ENCODE measurements at regions not wholly inside any gene's neighbourhood (a gene's known extent, or its start where the extent isn't known, plus 50 kb on each side); places are given as distances from the start of the nearest gene placed in this dataset.

DNA sequence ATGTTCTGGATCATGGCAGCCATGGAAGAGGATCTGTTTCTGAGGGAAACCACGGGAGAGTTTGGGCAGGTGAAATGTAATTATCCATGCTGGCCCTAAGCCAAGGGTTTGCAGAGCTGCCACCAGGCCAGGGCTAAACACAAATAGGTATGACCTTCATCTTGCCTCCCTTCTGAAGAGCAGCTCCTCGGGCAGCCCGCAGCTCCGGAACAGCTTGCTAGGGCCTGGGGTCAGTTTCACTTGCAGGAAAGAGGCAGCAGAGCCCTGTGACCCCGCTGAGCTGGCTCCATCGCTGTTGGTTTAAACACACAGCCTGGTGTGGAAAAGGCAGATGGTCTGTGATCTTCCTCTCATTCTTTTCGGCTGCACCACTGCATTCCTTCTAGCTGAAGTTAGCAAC, 141.4 kb downstream of the TMEM38B start:
- no peaks in the 10 kb centered on the region for H3K9me3 Mint-ChIP-seq (ENCODE audit: unreplicated experiment)
- Histone ChIP-seq H3K36me3 (ENCODE audit: control insufficient read depth, insufficient read depth, low read length) (no peaks in the 10 kb centered on the region), H3K27me3 (replicated peaks; ENCODE audit: control insufficient read depth, insufficient read depth, low read length) (no peaks in the 10 kb centered on the region), H3K9me3 (no peaks in the 10 kb centered on the region), H3K4me1 (no peaks in the 10 kb centered on the region), H3K4me3 (ENCODE audit: low read depth, low read length) (no peak overlapping the region)
- H3K4me1 Mint-ChIP-seq (ENCODE audit: low read depth, unreplicated experiment): peaks cover 7% of the 10 kb centered on the region
- ChIA-PET POLR2A (no interaction called here), CTCF (no interaction called here)
- H3K27me3 Mint-ChIP-seq (ENCODE audit: insufficient read depth, unreplicated experiment): no peaks in the 10 kb centered on the region
- H3K27ac Mint-ChIP-seq (ENCODE audit: unreplicated experiment): no peak overlapping the region
- no peak for DNase-seq
- H3K4me3 Mint-ChIP-seq (ENCODE audit: unreplicated experiment): no peak overlapping the region
- H3K36me3 Mint-ChIP-seq (ENCODE audit: insufficient read depth, unreplicated experiment): no peaks in the 10 kb centered on the region
- TF ChIP-seq, protein P1, sequence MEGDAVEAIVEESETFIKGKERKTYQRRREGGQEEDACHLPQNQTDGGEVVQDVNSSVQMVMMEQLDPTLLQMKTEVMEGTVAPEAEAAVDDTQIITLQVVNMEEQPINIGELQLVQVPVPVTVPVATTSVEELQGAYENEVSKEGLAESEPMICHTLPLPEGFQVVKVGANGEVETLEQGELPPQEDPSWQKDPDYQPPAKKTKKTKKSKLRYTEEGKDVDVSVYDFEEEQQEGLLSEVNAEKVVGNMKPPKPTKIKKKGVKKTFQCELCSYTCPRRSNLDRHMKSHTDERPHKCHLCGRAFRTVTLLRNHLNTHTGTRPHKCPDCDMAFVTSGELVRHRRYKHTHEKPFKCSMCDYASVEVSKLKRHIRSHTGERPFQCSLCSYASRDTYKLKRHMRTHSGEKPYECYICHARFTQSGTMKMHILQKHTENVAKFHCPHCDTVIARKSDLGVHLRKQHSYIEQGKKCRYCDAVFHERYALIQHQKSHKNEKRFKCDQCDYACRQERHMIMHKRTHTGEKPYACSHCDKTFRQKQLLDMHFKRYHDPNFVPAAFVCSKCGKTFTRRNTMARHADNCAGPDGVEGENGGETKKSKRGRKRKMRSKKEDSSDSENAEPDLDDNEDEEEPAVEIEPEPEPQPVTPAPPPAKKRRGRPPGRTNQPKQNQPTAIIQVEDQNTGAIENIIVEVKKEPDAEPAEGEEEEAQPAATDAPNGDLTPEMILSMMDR (IDR thresholded peaks at IDR 0.05; ENCODE audit: insufficient read depth in 1 of 2, low read depth in 1 of 2, low read length in 1 of 2, severe bottlenecking in 1 of 2, unreplicated experiment in 1 of 2): no peak
- BruUV-seq (replicated peaks): no TSS peak
- intact Hi-C loops (cut with micrococcal nuclease; ENCODE audit: unreplicated experiment): no loop called here

DNA sequence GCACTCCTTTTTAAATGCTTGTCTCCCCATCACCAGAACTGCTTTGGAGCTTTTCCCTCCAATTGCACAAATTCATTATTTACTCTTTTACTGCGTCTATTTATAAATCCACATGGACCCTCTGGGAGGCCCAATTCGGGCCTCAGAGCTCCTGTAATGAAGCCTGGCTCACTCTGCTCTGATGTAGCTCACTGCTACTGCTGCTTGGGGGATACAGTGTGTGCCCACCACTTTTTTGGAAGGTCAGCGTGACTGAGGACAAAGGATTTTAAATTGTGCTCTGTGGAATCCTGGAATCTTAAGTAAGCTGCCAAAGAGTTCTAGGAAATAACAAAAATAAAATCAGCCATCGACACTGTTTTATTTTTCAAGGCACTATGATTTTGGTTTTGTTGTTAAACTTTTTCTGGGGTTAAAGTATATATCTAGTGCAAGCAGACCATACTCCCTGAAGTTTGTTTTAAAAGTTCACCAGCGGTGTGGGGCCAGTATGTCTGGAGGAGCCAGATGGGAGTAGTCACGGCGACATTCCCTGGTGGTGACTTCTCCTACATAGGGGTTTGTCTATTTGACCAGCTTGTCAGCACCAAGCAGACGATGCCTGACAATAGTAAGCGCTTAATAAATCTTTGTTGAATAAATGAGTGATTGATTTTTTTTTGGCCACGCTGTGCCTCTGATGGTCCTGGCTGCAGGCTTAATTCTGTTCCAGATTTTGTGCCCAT, 142.8 kb downstream of the TMEM38B start:
- DNase-seq: no peak
- BruUV-seq (replicated peaks): no TSS peak
- CTCF ChIA-PET: no interaction called here
- Mint-ChIP-seq H3K36me3 (ENCODE audit: insufficient read depth, unreplicated experiment) (no peaks in the 10 kb centered on the region), H3K27me3 (ENCODE audit: insufficient read depth, unreplicated experiment) (no peaks in the 10 kb centered on the region), H3K9me3 (ENCODE audit: unreplicated experiment) (no peaks in the 10 kb centered on the region), H3K4me3 (ENCODE audit: unreplicated experiment) (no peak overlapping the region), H3K4me1 (ENCODE audit: low read depth, unreplicated experiment) (peaks cover 7% of the 10 kb centered on the region), H3K27ac (ENCODE audit: unreplicated experiment) (no peak overlapping the region)
- POLR2A ChIA-PET: no interaction called here
- intact Hi-C loops (cut with micrococcal nuclease; ENCODE audit: unreplicated experiment): no loop called here
- no peaks in the 10 kb centered on the region for H3K9me3 ChIP-seq
- H3K4me1 ChIP-seq: no peaks in the 10 kb centered on the region
- no peak overlapping the region for H3K4me3 ChIP-seq (ENCODE audit: low read depth, low read length)
- no peaks in the 10 kb centered on the region for H3K36me3 ChIP-seq (ENCODE audit: control insufficient read depth, insufficient read depth, low read length)
- TF ChIP-seq, protein P1 (IDR thresholded peaks at IDR 0.05; ENCODE audit: insufficient read depth in 1 of 2, low read depth in 1 of 2, low read length in 1 of 2, severe bottlenecking in 1 of 2, unreplicated experiment in 1 of 2): no peak
- H3K27me3 ChIP-seq (replicated peaks; ENCODE audit: control insufficient read depth, insufficient read depth, low read length): no peaks in the 10 kb centered on the region

DNA sequence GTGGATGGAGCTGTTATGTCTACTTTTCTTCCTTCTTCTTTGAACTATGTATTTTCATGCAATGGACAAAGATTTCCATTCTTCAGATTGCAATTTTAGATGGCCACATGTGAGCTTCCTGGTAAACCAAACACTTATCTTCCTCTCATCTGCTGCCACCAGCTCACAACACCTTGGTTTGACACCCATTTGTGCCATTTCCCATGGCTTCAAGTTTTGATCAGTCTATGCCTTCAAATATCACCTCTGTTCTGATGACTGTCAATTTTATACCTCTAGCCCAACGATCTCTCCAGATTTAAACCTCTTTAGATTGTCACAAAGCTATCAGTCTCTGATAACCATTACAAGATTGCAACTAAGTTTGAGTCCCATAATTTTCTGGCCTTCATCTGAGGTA, 147.2 kb downstream of the TMEM38B start:
- Mint-ChIP-seq H3K4me1 (ENCODE audit: low read depth, unreplicated experiment) (no peaks in the 10 kb centered on the region), H3K9me3 (ENCODE audit: unreplicated experiment) (no peaks in the 10 kb centered on the region), H3K4me3 (ENCODE audit: unreplicated experiment) (no peak overlapping the region), H3K27ac (ENCODE audit: unreplicated experiment) (no peak overlapping the region), H3K27me3 (ENCODE audit: insufficient read depth, unreplicated experiment) (no peaks in the 10 kb centered on the region), H3K36me3 (ENCODE audit: insufficient read depth, unreplicated experiment) (no peaks in the 10 kb centered on the region)
- no peaks in the 10 kb centered on the region for H3K9me3 ChIP-seq
- no peak for DNase-seq
- TF ChIP-seq, protein P1 (IDR thresholded peaks at IDR 0.05; ENCODE audit: insufficient read depth in 1 of 2, low read depth in 1 of 2, low read length in 1 of 2, severe bottlenecking in 1 of 2, unreplicated experiment in 1 of 2): no peak
- no peaks in the 10 kb centered on the region for H3K4me1 ChIP-seq
- CTCF ChIA-PET: interaction anchor here (0.7 to 1.7 kb wide), 2 partner anchors 21 to 40 kb away, joined by 5 to 12 read pairs; no protein-coding TSS in a partner anchor
- H3K4me3 ChIP-seq (ENCODE audit: low read depth, low read length): no peak overlapping the region
- POLR2A ChIA-PET: no interaction called here
- no TSS peak for BruUV-seq (replicated peaks)
- no peaks in the 10 kb centered on the region for H3K36me3 ChIP-seq (ENCODE audit: control insufficient read depth, insufficient read depth, low read length)
- no peaks in the 10 kb centered on the region for H3K27me3 ChIP-seq (replicated peaks; ENCODE audit: control insufficient read depth, insufficient read depth, low read length)
- intact Hi-C loops (cut with micrococcal nuclease; ENCODE audit: unreplicated experiment): no loop called here
